ENCODE measurements at regions not wholly inside any gene's neighbourhood (a gene's known extent, or its start where the extent isn't known, plus 50 kb on each side); places are given as distances from the start of the nearest gene placed in this dataset.

- TF ChIP-seq NRF1 (conservative IDR thresholded peaks at IDR 0.05; ENCODE audit: low read depth, low read length) (no peak), MEF2B (IDR thresholded peaks at IDR 0.05; ENCODE audit: partially characterized antibody, poor library complexity, severe bottlenecking) (no peak), PAX8 (IDR thresholded peaks at IDR 0.05) (no peak), MLLT1 (IDR thresholded peaks at IDR 0.05) (no peak), HDAC2 (IDR thresholded peaks at IDR 0.05) (no peak), POLR2A (IDR thresholded peaks at IDR 0.05; ENCODE audit: low read depth, low read length) (no peak), SRF (IDR thresholded peaks at IDR 0.05; ENCODE audit: low read depth in 2 of 2, low read length in 2 of 2) (no peak), PBX3 (IDR thresholded peaks at IDR 0.05; ENCODE audit: insufficient replicate concordance, low read depth, low read length) (no peak), YY1 (IDR thresholded peaks at IDR 0.05; ENCODE audit: low read depth, low read length) (no peak)
- TF ChIP-seq, protein P1, sequence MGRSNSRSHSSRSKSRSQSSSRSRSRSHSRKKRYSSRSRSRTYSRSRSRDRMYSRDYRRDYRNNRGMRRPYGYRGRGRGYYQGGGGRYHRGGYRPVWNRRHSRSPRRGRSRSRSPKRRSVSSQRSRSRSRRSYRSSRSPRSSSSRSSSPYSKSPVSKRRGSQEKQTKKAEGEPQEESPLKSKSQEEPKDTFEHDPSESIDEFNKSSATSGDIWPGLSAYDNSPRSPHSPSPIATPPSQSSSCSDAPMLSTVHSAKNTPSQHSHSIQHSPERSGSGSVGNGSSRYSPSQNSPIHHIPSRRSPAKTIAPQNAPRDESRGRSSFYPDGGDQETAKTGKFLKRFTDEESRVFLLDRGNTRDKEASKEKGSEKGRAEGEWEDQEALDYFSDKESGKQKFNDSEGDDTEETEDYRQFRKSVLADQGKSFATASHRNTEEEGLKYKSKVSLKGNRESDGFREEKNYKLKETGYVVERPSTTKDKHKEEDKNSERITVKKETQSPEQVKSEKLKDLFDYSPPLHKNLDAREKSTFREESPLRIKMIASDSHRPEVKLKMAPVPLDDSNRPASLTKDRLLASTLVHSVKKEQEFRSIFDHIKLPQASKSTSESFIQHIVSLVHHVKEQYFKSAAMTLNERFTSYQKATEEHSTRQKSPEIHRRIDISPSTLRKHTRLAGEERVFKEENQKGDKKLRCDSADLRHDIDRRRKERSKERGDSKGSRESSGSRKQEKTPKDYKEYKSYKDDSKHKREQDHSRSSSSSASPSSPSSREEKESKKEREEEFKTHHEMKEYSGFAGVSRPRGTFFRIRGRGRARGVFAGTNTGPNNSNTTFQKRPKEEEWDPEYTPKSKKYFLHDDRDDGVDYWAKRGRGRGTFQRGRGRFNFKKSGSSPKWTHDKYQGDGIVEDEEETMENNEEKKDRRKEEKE (IDR thresholded peaks at IDR 0.05), result no peak
Measured at GRCh38 chr6:92427453-92427852, 991.9 kb downstream of the EPHA7 start.

All from GM12878 (cell line).